Midbrain (tissue), 1 donor: ENCODE measurements at regions not wholly inside any gene's neighbourhood (a gene's known extent, or its start where the extent isn't known, plus 50 kb on each side); places are given as distances from the start of the nearest gene placed in this dataset.

Experiments
- DNase-seq: peaks from one replicate; lab custom pipeline; 2025; lab: John Stamatoyannopoulos, UW

- DNase-seq = peak; percentile 35
These were observed 166.4 kb downstream of the TANC2 start for GRCh38 chr17:63132459-63132911.

- DNase-seq = no peak
These were observed 167.5 kb downstream of the TANC2 start for GRCh38 chr17:63133491-63133890.

GRCh38 chr17:63134867-63135266 is 168.8 kb downstream of the TANC2 start:
- DNase-seq = no peak

GRCh38 chr17:63136369-63137012 is 170.5 kb downstream of the TANC2 start:
- peak; percentile 25 for DNase-seq

GRCh38 chr17:63137163-63137562 is 171.1 kb downstream of the TANC2 start:
- no peak for DNase-seq

- DNase-seq = no peak
These were observed 172.7 kb downstream of the TANC2 start for GRCh38 chr17:63138713-63139112.

- no peak for DNase-seq
These were observed 173.3 kb downstream of the TANC2 start for GRCh38 chr17:63139356-63139755.

- peak; percentile 34 for DNase-seq
These were observed 174.2 kb downstream of the TANC2 start for GRCh38 chr17:63140255-63140654.

GRCh38 chr17:63142836-63143235 is 176.8 kb downstream of the TANC2 start:
- DNase-seq = no peak

GRCh38 chr17:63150490-63150889 is 184.5 kb downstream of the TANC2 start:
- no peak for DNase-seq

GRCh38 chr17:63150994-63151464 is 185.0 kb downstream of the TANC2 start:
- peak; percentile 38 for DNase-seq

GRCh38 chr17:63151941-63152523 is 186.0 kb downstream of the TANC2 start:
- DNase-seq = peak; percentile 65

- peak; percentile 47 for DNase-seq
These were observed 187.5 kb downstream of the TANC2 start for GRCh38 chr17:63153488-63153887.

- DNase-seq = no peak
These were observed 188.7 kb downstream of the TANC2 start for GRCh38 chr17:63154586-63155244.

- DNase-seq = no peak
These were observed 191.0 kb downstream of the TANC2 start for GRCh38 chr17:63156986-63157385.

GRCh38 chr17:63162406-63163157 is 196.5 kb downstream of the TANC2 start:
- DNase-seq = no peak

- no peak for DNase-seq
These were observed 197.1 kb downstream of the TANC2 start for GRCh38 chr17:63163158-63163520.

GRCh38 chr17:63165400-63165799 is 199.4 kb downstream of the TANC2 start:
- no peak for DNase-seq

GRCh38 chr17:63170795-63171194 is 204.8 kb downstream of the TANC2 start:
- no peak for DNase-seq

GRCh38 chr17:63171428-63172393 is 205.7 kb downstream of the TANC2 start:
- DNase-seq = no peak

- no peak for DNase-seq
These were observed 207.4 kb downstream of the TANC2 start for GRCh38 chr17:63173450-63173849.
